ENCODE measurements at regions not wholly inside any gene's neighbourhood (a gene's known extent, or its start where the extent isn't known, plus 50 kb on each side); places are given as distances from the start of the nearest gene placed in this dataset.

GRCh38 chr7:18407385-18407784 is 88.2 kb upstream of the HDAC9 start:
- TF ChIP-seq, protein P1, sequence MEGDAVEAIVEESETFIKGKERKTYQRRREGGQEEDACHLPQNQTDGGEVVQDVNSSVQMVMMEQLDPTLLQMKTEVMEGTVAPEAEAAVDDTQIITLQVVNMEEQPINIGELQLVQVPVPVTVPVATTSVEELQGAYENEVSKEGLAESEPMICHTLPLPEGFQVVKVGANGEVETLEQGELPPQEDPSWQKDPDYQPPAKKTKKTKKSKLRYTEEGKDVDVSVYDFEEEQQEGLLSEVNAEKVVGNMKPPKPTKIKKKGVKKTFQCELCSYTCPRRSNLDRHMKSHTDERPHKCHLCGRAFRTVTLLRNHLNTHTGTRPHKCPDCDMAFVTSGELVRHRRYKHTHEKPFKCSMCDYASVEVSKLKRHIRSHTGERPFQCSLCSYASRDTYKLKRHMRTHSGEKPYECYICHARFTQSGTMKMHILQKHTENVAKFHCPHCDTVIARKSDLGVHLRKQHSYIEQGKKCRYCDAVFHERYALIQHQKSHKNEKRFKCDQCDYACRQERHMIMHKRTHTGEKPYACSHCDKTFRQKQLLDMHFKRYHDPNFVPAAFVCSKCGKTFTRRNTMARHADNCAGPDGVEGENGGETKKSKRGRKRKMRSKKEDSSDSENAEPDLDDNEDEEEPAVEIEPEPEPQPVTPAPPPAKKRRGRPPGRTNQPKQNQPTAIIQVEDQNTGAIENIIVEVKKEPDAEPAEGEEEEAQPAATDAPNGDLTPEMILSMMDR (IDR thresholded peaks at IDR 0.05; ENCODE audit: control insufficient read depth, insufficient read depth, low read depth, low read length, missing control alignments): no peak
- DNase-seq (ENCODE audit: low read depth): no peak
- no peak overlapping the region for H3K4me3 ChIP-seq (ENCODE audit: control insufficient read depth, low read depth, low read length)

DNA sequence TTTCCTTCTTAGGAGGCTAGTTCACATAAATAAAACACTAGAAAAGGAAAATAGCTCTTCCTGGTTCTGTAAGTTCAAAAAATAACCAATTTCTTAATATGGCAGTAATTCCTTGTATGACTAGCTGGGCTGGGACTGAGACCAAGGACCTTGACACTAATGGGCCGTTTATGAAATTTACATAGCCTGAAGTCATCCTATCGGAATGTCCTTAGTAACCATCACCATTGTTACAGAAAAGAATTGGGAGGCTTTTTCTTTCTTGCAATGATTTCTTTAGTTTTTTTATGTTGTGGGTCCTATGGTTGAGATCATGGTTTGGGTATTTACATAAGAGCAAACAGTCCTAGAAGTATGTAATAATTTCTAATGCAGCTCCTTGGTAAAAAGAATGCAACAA is 87.1 kb upstream of the HDAC9 start:
- peak; percentile 71 for DNase-seq (ENCODE audit: low read depth)
- TF ChIP-seq, protein P1 (IDR thresholded peaks at IDR 0.05; ENCODE audit: control insufficient read depth, insufficient read depth, low read depth, low read length, missing control alignments): no peak

GRCh38 chr7:18408868-18409267 is 86.7 kb upstream of the HDAC9 start:
- no peak overlapping the region for H3K4me3 ChIP-seq (ENCODE audit: control insufficient read depth, low read depth, low read length)
- no peak for DNase-seq (ENCODE audit: low read depth)
- TF ChIP-seq, protein P1 (IDR thresholded peaks at IDR 0.05; ENCODE audit: control insufficient read depth, insufficient read depth, low read depth, low read length, missing control alignments): no peak

More for the DNA sequence above, 87.1 kb upstream of the HDAC9 start:
- H3K4me3 ChIP-seq (ENCODE audit: control insufficient read depth, low read depth, low read length): no peak overlapping the region

DNA sequence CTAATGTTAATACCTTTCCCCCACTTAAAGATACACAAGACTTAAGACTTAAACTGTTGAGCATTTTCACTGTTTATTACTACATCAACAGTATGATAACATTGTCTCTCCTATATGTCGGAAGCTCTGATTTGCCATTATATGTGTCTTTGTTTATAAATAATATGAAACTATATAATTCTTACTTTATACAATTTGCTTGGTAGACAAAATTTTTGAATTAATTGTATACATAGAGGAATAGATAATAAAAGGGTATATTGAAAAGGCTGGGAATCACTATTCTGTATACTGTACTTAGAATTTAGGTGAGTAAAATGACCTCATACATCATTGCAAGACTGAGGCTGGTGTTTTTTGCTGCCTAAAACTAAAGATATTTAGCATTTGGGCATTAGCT is 82.1 kb upstream of the HDAC9 start:
- no peak overlapping the region for H3K4me3 ChIP-seq (ENCODE audit: control insufficient read depth, low read depth, low read length)
- TF ChIP-seq, protein P1 (IDR thresholded peaks at IDR 0.05; ENCODE audit: control insufficient read depth, insufficient read depth, low read depth, low read length, missing control alignments): no peak
- no peak for DNase-seq (ENCODE audit: low read depth)

- TF ChIP-seq, protein P1 (IDR thresholded peaks at IDR 0.05; ENCODE audit: control insufficient read depth, insufficient read depth, low read depth, low read length, missing control alignments): no peak
- no peak for DNase-seq (ENCODE audit: low read depth)
- no peak overlapping the region for H3K4me3 ChIP-seq (ENCODE audit: control insufficient read depth, low read depth, low read length)
Observed at GRCh38 chr7:18414885-18415284, 80.7 kb upstream of the HDAC9 start.

DNA sequence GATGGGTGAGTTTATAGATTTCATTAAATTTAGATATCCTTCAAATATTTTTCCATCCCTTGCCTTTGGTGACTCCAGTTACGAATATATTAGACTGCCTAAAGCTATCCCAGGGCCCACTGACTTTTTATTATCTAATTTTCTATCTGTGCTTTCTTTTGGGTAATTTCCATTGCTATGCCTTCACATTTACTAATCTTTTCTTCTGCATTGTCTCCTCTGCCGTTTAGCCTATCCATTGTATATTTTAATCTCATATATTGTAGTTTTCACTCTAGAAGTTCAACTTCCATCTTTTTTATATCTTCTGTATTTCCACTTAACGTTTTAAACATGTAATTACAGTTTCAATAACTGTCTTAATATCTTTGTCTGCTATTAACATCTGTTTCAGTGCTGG is 78.6 kb upstream of the HDAC9 start:
- H3K4me3 ChIP-seq (ENCODE audit: control insufficient read depth, low read depth, low read length): no peak overlapping the region
- DNase-seq (ENCODE audit: low read depth): no peak
- TF ChIP-seq, protein P1 (IDR thresholded peaks at IDR 0.05; ENCODE audit: control insufficient read depth, insufficient read depth, low read depth, low read length, missing control alignments): no peak

DNA sequence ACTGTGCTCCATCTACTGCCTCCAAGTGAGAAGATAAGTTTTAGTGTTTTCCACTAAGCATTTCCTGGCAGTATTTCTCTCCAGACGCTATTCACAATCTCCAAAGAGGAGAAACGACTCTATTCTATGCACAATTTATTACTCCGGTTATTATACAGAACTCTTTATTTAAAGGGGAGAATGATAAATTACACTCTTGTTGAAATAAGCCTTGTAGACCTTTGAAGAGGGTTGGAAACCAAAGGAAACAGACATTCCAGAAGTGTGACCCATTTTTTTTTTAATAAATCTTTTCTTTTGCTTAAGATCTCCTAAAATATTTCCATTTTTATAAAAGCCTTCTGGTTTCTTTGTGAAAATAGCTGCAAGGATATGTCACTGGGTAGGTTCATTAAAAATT is 76.1 kb upstream of the HDAC9 start:
- H3K4me3 ChIP-seq (ENCODE audit: control insufficient read depth, low read depth, low read length): no peak overlapping the region
- DNase-seq (ENCODE audit: low read depth): no peak
- TF ChIP-seq, protein P1 (IDR thresholded peaks at IDR 0.05; ENCODE audit: control insufficient read depth, insufficient read depth, low read depth, low read length, missing control alignments): no peak

All from AG09309 (cell line).